Ovary (tissue), 7 donors: ENCODE measurements at regions not wholly inside any gene's neighbourhood (a gene's known extent, or its start where the extent isn't known, plus 50 kb on each side); places are given as distances from the start of the nearest gene placed in this dataset.
"Not testable (repeated sequence)": the region's sequence is repeated elsewhere in the genome, so short reads cannot be mapped to it uniquely, and the experiment has no call there.

Source experiments
- DNase-seq, 5 donors: peaks; one replicate each; pipeline ENCODE4 v3.0.0-alpha.2; 2019 to 2020
- H3K27ac ChIP-seq, 2 donors: fragments of 200-600 bp; one replicate each; pipeline versions ENCODE4 v1.5.1 to v1.8.0; 2019 to 2022
- H3K27me3 ChIP-seq: fragments of 200-600 bp; one replicate; pipeline ENCODE4 v1.8.0; 2022
- H3K36me3 ChIP-seq: fragments of 200-600 bp; sonication (generic); one replicate; pipeline ENCODE4 v1.5.1; 2019
- H3K4me1 ChIP-seq: one replicate; pipeline ENCODE4 v1.8.1; 2013; ENCODE audit warnings: mild to moderate bottlenecking, moderate library complexity; ENCODE audit not compliant: insufficient read depth
- H3K4me3 ChIP-seq: fragments of 200-600 bp; sonication (generic); one replicate; pipeline ENCODE4 v1.5.1; 2017
- H3K9me3 ChIP-seq, 2 donors: fragments of 200-600 bp in 1 of 2; sonication (generic) in 1 of 2; one replicate each; pipeline versions ENCODE4 v1.5.1 to v1.8.1; 2013 to 2019; ENCODE audit warnings: mild to moderate bottlenecking in 1 of 2, moderate library complexity in 1 of 2
- EP300 ChIP-seq: sonication (generic); formaldehyde crosslinking; IDR thresholded peaks from one replicate; pipeline ENCODE4 v1.6.1; 2017; ENCODE audit warnings: antibody characterized with exemption
- POLR2A ChIP-seq: fragments of 450-650 bp; IDR thresholded peaks from one replicate; pipeline ENCODE4 v1.6.1; 2017; ENCODE audit warnings: antibody characterized with exemption, mild to moderate bottlenecking, moderate library complexity
- WGBS, 3 donors: extraction: QIAGEN DNeasy Blood & Tissue Kit in 1 of 3; methylation state at CpG; one replicate each; pipeline versions ENCODE4 v1.1.5 to v1.1.7; 2013 to 2017; 5-methylcytosine and 5-hydroxymethylcytosine counted together
- intact Hi-C, 4 donors: fragments of 100-400 bp; cut with DNase I; formaldehyde crosslinking; loops; one replicate each; pipeline versions ENCODE4 v1.11.0 to v1.15.1; 2022 to 2023
- TF ChIP-seq, protein P1 (sequence below), 3 donors: fragments of 450-650 bp in 2 of 3; fragments of 200-600 bp in 1 of 3; IDR thresholded peaks; one replicate each; pipeline versions ENCODE4 v1.5.1 to v1.8.0; 2016 to 2022; ENCODE audit warnings: antibody characterized with exemption in 3 of 3, mild to moderate bottlenecking in 1 of 3
- donor health status: DM: no; HTN: no; CAD: no; lungs with moderate emphysema.
- donor health status: DM: no; HTN: no; CAD: no.
- donor health status: Bipolar disorder and iron deficiency.
- donor health status: DM: no; HTN: no; CAD: no.
- donor health status: DM: yes; HTN: yes; CAD: no.

DNA sequence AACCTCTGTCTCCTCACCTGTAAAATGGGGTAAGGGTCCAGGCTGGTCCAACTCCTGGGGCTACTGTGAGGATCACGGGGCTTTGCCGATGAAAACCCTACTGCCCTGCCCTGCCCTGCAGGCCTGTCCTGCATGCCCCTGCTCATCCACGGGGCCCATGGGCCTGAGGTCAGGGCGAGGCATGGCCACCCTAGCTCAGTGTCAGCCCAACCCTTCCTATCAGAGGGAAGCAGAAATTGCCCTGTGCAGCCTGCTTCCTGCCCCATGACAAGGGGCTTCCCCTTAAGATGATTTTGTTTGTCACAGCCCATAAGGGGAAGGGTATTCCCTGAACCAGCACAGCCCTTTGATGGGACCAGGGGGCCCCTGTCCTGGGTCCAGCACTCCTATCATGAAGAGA is 353.6 kb upstream of the ID2 start:
- no peak overlapping the region for H3K4me3 ChIP-seq
- H3K27me3 ChIP-seq: no peaks in the 10 kb centered on the region
- WGBS, 3 donors: 89 to 94% (median 90%) methylated on average over 4 of the region's 4 CpGs
- H3K9me3 ChIP-seq: no peaks in the 10 kb centered on the region
- no peak for DNase-seq
- no peak for TF ChIP-seq POLR2A
- no peaks in the 10 kb centered on the region for H3K4me1 ChIP-seq
- intact Hi-C loops: no loop called here
- no peaks in the 10 kb centered on the region for H3K36me3 ChIP-seq
- no peak overlapping the region for H3K27ac ChIP-seq

GRCh38 chr2:8329660-8330622 is 351.9 kb upstream of the ID2 start:
- intact Hi-C loops: no loop called here
- no peak overlapping the region for H3K27ac ChIP-seq
- TF ChIP-seq POLR2A (no peak), EP300 (no peak)
- TF ChIP-seq, protein P1, sequence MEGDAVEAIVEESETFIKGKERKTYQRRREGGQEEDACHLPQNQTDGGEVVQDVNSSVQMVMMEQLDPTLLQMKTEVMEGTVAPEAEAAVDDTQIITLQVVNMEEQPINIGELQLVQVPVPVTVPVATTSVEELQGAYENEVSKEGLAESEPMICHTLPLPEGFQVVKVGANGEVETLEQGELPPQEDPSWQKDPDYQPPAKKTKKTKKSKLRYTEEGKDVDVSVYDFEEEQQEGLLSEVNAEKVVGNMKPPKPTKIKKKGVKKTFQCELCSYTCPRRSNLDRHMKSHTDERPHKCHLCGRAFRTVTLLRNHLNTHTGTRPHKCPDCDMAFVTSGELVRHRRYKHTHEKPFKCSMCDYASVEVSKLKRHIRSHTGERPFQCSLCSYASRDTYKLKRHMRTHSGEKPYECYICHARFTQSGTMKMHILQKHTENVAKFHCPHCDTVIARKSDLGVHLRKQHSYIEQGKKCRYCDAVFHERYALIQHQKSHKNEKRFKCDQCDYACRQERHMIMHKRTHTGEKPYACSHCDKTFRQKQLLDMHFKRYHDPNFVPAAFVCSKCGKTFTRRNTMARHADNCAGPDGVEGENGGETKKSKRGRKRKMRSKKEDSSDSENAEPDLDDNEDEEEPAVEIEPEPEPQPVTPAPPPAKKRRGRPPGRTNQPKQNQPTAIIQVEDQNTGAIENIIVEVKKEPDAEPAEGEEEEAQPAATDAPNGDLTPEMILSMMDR (IDR thresholded peaks at IDR 0.05): no peak
- 25 to 50% (median 46%) methylated on average over 17 of the region's 17 CpGs for WGBS, 3 donors
- H3K27me3 ChIP-seq: no peaks in the 10 kb centered on the region
- no peak for DNase-seq
- no peaks in the 10 kb centered on the region for H3K9me3 ChIP-seq
- no peaks in the 10 kb centered on the region for H3K4me1 ChIP-seq
- H3K4me3 ChIP-seq: no peak overlapping the region
- H3K36me3 ChIP-seq: no peaks in the 10 kb centered on the region

DNA sequence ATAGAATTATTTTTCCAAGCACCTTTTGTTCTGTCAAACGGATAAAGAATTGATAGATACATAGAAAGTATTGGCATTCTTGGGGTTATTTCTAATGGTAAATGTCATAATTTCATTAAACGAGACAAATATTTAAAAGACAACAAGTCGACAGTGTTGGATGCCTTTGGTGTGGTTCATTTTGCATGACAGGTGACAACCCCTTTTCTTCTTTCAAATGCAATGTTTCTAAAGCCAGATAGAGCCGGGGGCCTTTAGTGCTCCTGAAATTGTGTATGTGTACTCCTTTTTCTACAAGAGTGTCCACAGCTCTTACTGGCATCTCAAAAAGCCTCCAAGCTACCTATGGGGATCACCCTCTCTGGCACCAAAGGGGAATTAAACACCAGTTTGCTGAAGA is 350.8 kb upstream of the ID2 start:
- Histone ChIP-seq H3K9me3 (no peaks in the 10 kb centered on the region), H3K27me3 (no peaks in the 10 kb centered on the region), H3K36me3 (no peaks in the 10 kb centered on the region), H3K4me3 (no peak overlapping the region), H3K4me1 (no peaks in the 10 kb centered on the region), H3K27ac (no peak overlapping the region)
- TF ChIP-seq POLR2A (no peak), EP300 (no peak)
- TF ChIP-seq, protein P1 (IDR thresholded peaks at IDR 0.05): no peak
- DNase-seq: no peak
- WGBS, 3 donors: 71 to 95% (median 72%) methylated on average over 4 of the region's 4 CpGs
- intact Hi-C loops: no loop called here

GRCh38 chr2:8332646-8333045 is 349.2 kb upstream of the ID2 start:
- no peaks in the 10 kb centered on the region for H3K9me3 ChIP-seq
- no peaks in the 10 kb centered on the region for H3K4me1 ChIP-seq
- H3K27ac ChIP-seq: no peak overlapping the region
- WGBS, 3 donors: 88 to 91% (median 88%) methylated on average over 9 of the region's 9 CpGs
- TF ChIP-seq, protein P1 (IDR thresholded peaks at IDR 0.05): no peak
- TF ChIP-seq EP300 (no peak), POLR2A (no peak)
- no peaks in the 10 kb centered on the region for H3K36me3 ChIP-seq
- no peaks in the 10 kb centered on the region for H3K27me3 ChIP-seq
- H3K4me3 ChIP-seq: no peak overlapping the region
- DNase-seq: no peak
- intact Hi-C loops: no loop called here

GRCh38 chr2:8333177-8333831 is 348.6 kb upstream of the ID2 start:
- no peak overlapping the region for H3K4me3 ChIP-seq
- H3K27me3 ChIP-seq: no peaks in the 10 kb centered on the region
- DNase-seq: no peak
- H3K4me1 ChIP-seq: no peaks in the 10 kb centered on the region
- no peak overlapping the region for H3K27ac ChIP-seq
- H3K36me3 ChIP-seq: no peaks in the 10 kb centered on the region
- WGBS, 3 donors: 89 to 95% (median 93%) methylated on average over 13 of the region's 13 CpGs
- intact Hi-C loops: no loop called here
- no peaks in the 10 kb centered on the region for H3K9me3 ChIP-seq
- no peak for TF ChIP-seq EP300
- no peak for TF ChIP-seq POLR2A
- TF ChIP-seq, protein P1 (IDR thresholded peaks at IDR 0.05): no peak

DNA sequence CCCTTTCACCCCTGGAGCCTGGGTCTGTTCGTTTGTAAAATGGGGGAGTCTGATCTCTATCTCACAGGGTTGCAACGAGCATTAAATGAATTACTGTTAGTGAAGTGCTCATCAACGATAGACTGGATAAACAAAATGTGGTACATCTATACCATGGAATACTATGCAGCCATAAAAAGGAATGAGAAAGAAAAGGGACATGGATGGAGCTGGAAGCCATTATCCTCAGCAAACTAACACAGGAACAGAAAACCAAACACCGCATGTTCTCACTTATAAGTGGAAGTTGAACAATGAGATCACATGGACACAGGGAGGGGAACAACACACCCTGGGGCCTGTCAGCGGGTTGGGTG is 348.0 kb upstream of the ID2 start:
- H3K9me3 ChIP-seq, DNase-seq, H3K36me3 ChIP-seq, H3K27ac ChIP-seq, H3K4me1 ChIP-seq, H3K27me3 ChIP-seq, intact Hi-C loops, H3K4me3 ChIP-seq: not testable (repeated sequence)
- WGBS, 3 donors: 78 to 85% (median 79%) methylated on average over 5 of the region's 5 CpGs
